Inferior parietal cortex (tissue), 1 donor: ENCODE measurements at regions not wholly inside any gene's neighbourhood (a gene's known extent, or its start where the extent isn't known, plus 50 kb on each side); places are given as distances from the start of the nearest gene placed in this dataset.
"Not testable (repeated sequence)": the region's sequence is repeated elsewhere in the genome, so short reads cannot be mapped to it uniquely, and the experiment has no call there.

Experiments
- DNase-seq: peaks from one replicate; pipeline ENCODE4 v3.0.0-alpha.2; 2016; ENCODE audit errors: extremely low spot score

- no peak for DNase-seq
Measured at GRCh38 chr7:65744406-65744805, 128.5 kb upstream of the VKORC1L1 start.

- DNase-seq = no peak
Measured at GRCh38 chr7:65746398-65746669, 126.5 kb upstream of the VKORC1L1 start.

- no peak for DNase-seq
Measured at GRCh38 chr7:65749039-65749438, 123.8 kb upstream of the VKORC1L1 start.

GRCh38 chr7:65749518-65749917 lies 123.4 kb upstream of the VKORC1L1 start:
- no peak for DNase-seq

GRCh38 chr7:65750511-65751344 lies 122.1 kb upstream of the VKORC1L1 start:
- DNase-seq = peak; percentile 91

- not testable (repeated sequence) for DNase-seq
Measured at GRCh38 chr7:65754070-65754469, 118.8 kb upstream of the VKORC1L1 start.

GRCh38 chr7:65758991-65759390 lies 113.9 kb upstream of the VKORC1L1 start:
- DNase-seq = not testable (repeated sequence)

GRCh38 chr7:65762712-65763111 lies 110.2 kb upstream of the VKORC1L1 start:
- DNase-seq = not testable (repeated sequence)

GRCh38 chr7:65763114-65763513 lies 109.8 kb upstream of the VKORC1L1 start:
- not testable (repeated sequence) for DNase-seq

- DNase-seq = peak; percentile 95
Measured at GRCh38 chr7:65770473-65771225, 102.2 kb upstream of the VKORC1L1 start.

GRCh38 chr7:65771226-65771569 lies 101.7 kb upstream of the VKORC1L1 start:
- not testable (repeated sequence) for DNase-seq

GRCh38 chr7:65776677-65777076 lies 96.2 kb upstream of the VKORC1L1 start:
- DNase-seq = not testable (repeated sequence)

- not testable (repeated sequence) for DNase-seq
Measured at GRCh38 chr7:65789943-65790342, 82.9 kb upstream of the VKORC1L1 start.

GRCh38 chr7:65791788-65792187 lies 81.1 kb upstream of the VKORC1L1 start:
- not testable (repeated sequence) for DNase-seq

- not testable (repeated sequence) for DNase-seq
Measured at GRCh38 chr7:65792726-65793125, 80.1 kb upstream of the VKORC1L1 start.

- DNase-seq = not testable (repeated sequence)
Measured at GRCh38 chr7:65794671-65795391, 78.0 kb upstream of the VKORC1L1 start.

- DNase-seq = not testable (repeated sequence)
Measured at GRCh38 chr7:65795392-65795716, 77.5 kb upstream of the VKORC1L1 start.

- no peak for DNase-seq
Measured at GRCh38 chr7:65796205-65796604, 76.7 kb upstream of the VKORC1L1 start.

- DNase-seq = not testable (repeated sequence)
Measured at GRCh38 chr7:65797086-65797485, 75.8 kb upstream of the VKORC1L1 start.

GRCh38 chr7:65797566-65797965 lies 75.3 kb upstream of the VKORC1L1 start:
- not testable (repeated sequence) for DNase-seq

- no peak for DNase-seq
Measured at GRCh38 chr7:65798111-65799075, 74.5 kb upstream of the VKORC1L1 start.
